PFSK-1 (cell line): ENCODE measurements at regions not wholly inside any gene's neighbourhood (a gene's known extent, or its start where the extent isn't known, plus 50 kb on each side); places are given as distances from the start of the nearest gene placed in this dataset.

Experiments used
- FOXP2 ChIP-seq: optimal IDR thresholded peaks from 2 replicates; pipeline ENCODE3; 2011; ENCODE audit warnings: borderline replicate concordance, control low read depth, inconsistent platforms; ENCODE audit not compliant: insufficient read depth; ENCODE audit errors: extremely low read length, extremely low read depth
- POLR2AphosphoS5 ChIP-seq: IDR thresholded peaks from 2 replicates; pipeline ENCODE4 v1.6.1; 2012; ENCODE audit warnings: low read depth, mild to moderate bottlenecking, control low read depth, low read length, moderate library complexity
- SIN3A ChIP-seq: IDR thresholded peaks from 2 replicates; pipeline ENCODE4 v1.6.1; 2012; ENCODE audit warnings: mild to moderate bottlenecking, low read length, moderate library complexity, borderline replicate concordance; ENCODE audit not compliant: insufficient read depth
- TAF1 ChIP-seq: IDR thresholded peaks from 2 replicates; pipeline ENCODE4 v1.6.1; 2012; ENCODE audit warnings: low read length, control low read depth, borderline replicate concordance; ENCODE audit not compliant: insufficient read depth
- TF ChIP-seq, protein P1 (sequence below), 2 experiments: IDR thresholded peaks; 2 replicates each; pipeline versions ENCODE4 v1.6.1 to v1.8.0; 2011 to 2012; ENCODE audit warnings: low read depth in 2 of 2, low read length in 2 of 2, control low read depth in 1 of 2, inconsistent platforms in 1 of 2, mild to moderate bottlenecking in 1 of 2, moderate library complexity in 1 of 2; ENCODE audit not compliant: insufficient read depth in 1 of 2

- TF ChIP-seq SIN3A = no peak
- TF ChIP-seq FOXP2 = no peak
- TF ChIP-seq POLR2AphosphoS5 = no peak
- no peak for TF ChIP-seq TAF1
- TF ChIP-seq, protein P1, sequence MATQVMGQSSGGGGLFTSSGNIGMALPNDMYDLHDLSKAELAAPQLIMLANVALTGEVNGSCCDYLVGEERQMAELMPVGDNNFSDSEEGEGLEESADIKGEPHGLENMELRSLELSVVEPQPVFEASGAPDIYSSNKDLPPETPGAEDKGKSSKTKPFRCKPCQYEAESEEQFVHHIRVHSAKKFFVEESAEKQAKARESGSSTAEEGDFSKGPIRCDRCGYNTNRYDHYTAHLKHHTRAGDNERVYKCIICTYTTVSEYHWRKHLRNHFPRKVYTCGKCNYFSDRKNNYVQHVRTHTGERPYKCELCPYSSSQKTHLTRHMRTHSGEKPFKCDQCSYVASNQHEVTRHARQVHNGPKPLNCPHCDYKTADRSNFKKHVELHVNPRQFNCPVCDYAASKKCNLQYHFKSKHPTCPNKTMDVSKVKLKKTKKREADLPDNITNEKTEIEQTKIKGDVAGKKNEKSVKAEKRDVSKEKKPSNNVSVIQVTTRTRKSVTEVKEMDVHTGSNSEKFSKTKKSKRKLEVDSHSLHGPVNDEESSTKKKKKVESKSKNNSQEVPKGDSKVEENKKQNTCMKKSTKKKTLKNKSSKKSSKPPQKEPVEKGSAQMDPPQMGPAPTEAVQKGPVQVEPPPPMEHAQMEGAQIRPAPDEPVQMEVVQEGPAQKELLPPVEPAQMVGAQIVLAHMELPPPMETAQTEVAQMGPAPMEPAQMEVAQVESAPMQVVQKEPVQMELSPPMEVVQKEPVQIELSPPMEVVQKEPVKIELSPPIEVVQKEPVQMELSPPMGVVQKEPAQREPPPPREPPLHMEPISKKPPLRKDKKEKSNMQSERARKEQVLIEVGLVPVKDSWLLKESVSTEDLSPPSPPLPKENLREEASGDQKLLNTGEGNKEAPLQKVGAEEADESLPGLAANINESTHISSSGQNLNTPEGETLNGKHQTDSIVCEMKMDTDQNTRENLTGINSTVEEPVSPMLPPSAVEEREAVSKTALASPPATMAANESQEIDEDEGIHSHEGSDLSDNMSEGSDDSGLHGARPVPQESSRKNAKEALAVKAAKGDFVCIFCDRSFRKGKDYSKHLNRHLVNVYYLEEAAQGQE (IDR thresholded peaks at IDR 0.05; ENCODE audit: insufficient read depth in 1 of 2, low read depth in 2 of 2, low read length in 2 of 2) = no peak
These were observed 979.8 kb downstream of the VRK1 start for GRCh38 chr14:97776890-97777558.

DNA sequence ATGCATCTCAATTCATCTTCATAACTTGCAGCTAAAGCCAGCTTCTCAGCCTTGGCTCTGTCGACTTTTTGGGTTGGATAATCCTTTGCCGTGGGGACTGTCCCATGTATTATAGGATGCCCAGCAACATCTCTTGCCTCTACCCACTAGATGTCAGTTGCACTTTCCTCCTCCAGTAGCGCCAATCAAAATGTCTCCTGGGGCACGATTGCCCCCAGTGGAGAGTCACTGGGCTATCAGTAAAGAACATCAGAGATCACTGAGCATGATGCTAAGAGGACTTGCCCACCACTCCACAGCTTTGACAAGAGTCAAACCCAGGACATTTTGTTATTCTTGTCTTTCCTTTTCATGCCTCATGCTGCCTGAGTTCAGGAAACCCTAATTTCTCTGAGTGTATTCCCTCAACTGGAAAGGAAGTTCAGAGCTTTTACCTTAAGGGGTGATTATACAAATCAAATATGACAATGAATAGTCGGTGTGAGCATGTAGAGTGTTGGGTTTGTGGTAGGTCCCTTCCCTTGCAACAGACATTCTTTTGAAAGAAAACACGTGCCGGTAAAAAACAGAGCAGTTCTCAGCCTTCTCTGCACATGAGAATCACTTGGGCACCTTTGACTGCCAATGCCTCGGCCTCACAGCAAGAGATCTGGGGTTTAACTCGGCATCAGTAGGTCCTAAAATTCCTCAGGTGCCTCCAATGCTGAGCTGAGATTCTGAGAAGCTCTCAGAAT lies 980.6 kb downstream of the VRK1 start:
- TF ChIP-seq SIN3A = no peak
- TF ChIP-seq, protein P1 (IDR thresholded peaks at IDR 0.05; ENCODE audit: insufficient read depth in 1 of 2, low read depth in 2 of 2, low read length in 2 of 2) = no peak
- TF ChIP-seq TAF1 = no peak
- no peak for TF ChIP-seq POLR2AphosphoS5
- TF ChIP-seq FOXP2 = no peak

DNA sequence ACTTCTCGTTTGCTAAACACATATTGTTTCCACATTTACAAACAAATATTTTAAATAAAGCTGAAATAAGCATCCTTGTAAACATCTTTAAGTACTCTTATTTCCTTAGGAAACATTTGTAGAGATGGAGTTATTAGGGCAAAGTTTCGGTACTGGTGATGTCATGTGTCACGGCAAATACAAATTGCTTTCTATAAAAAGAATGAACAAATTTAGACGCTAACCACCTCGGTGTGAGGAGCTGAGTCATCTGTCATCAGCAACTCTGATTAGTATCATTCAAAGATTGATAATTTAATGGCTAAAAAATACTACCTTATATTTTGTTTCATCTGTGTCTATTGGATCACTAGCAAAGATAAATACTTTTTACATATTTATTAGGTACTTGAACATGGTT lies 982.0 kb downstream of the VRK1 start:
- TF ChIP-seq TAF1 (no peak), SIN3A (no peak), FOXP2 (no peak), POLR2AphosphoS5 (no peak)
- TF ChIP-seq, protein P1 (IDR thresholded peaks at IDR 0.05; ENCODE audit: insufficient read depth in 1 of 2, low read depth in 2 of 2, low read length in 2 of 2) = no peak

DNA sequence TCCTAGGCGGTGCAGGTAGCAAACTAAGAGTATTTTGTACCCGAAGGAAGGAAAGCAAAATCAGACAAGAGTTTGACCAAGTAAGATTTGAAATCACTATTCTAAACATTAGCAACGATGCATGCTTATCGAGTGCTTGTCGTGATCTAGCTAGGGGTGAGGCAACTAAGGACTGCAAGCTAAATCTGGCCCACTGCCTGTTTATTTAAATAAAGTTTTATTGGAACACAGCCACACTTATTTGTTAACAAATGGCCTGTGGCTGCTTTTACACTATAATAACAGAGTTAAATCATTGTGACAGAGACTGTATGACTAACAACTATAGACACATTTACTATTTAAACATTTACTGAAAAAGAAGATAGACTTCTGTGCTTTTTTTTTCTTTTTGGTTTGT lies 983.6 kb downstream of the VRK1 start:
- TF ChIP-seq SIN3A (no peak), POLR2AphosphoS5 (no peak), TAF1 (no peak), FOXP2 (no peak)
- TF ChIP-seq, protein P1 (IDR thresholded peaks at IDR 0.05; ENCODE audit: insufficient read depth in 1 of 2, low read depth in 2 of 2, low read length in 2 of 2) = no peak
